ENCODE measurements at regions not wholly inside any gene's neighbourhood (a gene's known extent, or its start where the extent isn't known, plus 50 kb on each side); places are given as distances from the start of the nearest gene placed in this dataset.

DNA sequence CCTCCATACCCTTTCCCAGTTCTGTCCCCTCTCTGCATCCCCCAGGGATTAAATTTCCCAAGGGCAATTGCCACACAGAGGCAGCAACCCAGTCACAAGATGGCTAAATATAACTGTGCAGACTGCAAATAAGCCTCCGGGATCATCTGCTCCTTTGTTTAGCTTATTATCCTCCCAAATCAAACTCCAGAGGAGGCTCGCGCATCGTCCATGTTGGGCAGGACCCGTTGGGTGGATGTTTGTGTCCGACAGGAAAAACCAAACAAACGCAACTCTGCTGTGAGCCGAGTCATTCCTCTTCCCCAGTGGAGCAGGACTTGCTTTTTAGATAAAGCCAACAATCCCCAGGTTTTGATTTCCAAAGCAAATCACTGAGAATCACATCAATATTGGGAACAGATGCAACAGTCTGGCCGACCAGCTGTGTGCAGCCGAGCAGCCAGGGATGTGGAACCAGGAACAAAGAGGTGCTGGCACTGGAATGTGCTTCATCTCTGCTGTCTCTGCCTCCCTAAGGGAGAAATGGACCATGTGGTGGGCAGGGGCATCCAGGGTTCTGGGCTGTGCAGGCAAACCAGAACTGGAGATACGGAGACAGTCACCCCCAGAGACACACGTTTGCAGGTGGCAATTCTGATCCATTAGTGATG, 89.8 kb downstream of the PTTG1 start:
- DNase-seq: no peak

Data from activated CD4-positive, alpha-beta T cell treated with anti-CD3 and anti-CD28 coated beads for 48 hours (primary cell).